ENCODE measurements at regions not wholly inside any gene's neighbourhood (a gene's known extent, or its start where the extent isn't known, plus 50 kb on each side); places are given as distances from the start of the nearest gene placed in this dataset.
"Not testable (repeated sequence)": the region's sequence is repeated elsewhere in the genome, so short reads cannot be mapped to it uniquely, and the experiment has no call there.

DNA sequence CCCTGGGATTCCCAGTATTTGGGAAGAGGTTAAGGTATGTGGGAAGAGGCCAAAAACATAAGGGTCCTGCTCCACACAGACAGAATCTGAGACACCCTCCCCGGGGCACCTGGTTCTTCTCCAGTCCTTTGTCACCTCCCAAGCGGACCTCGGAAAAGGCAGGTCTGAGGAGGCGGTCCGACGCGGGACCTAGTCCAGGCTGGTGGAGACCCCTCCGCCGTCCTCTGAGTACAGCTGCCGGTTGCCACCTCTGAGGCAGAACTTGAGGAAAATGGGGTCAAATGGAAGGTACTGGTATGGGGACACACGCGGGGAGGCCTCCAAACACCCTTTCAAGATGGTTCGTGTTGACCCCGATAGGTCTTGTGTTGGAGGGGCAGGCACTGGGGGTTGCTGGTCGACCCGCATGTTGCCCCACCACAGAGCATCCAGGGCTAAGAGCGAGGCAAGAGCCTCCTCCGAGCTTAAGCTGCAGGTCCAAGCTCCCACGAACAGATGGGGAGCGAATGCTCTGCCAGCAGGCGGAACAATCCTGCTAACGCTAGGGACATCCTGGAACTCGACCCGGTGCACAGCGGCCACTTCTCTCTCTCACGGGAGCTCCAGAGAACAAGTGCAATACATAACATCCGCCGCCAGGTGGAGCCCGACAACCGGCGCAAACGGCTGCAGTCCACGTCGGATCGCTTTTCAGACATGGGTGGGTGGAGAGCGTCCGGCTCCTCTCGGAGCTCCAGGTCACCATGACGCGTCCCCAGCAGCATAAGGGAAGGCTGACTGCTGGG, 559.8 kb downstream of the SPATA31A6 start:
- 34% methylated on average over 40 of the region's 40 CpGs for WGBS
- not testable (repeated sequence) for H3K4me1 ChIP-seq (ENCODE audit: control insufficient read depth in 4 of 4, insufficient read depth in 4 of 4, low read length in 3 of 4); H3K9ac ChIP-seq (ENCODE audit: low read depth in 1 of 2, low read length in 2 of 2); H3K27me3 ChIP-seq (ENCODE audit: control insufficient read depth in 4 of 4, insufficient read depth in 4 of 4, low read length in 3 of 4); H3K9me3 ChIP-seq (ENCODE audit: control insufficient read depth in 4 of 4, low read length in 3 of 4); H3K36me3 ChIP-seq (ENCODE audit: control insufficient read depth in 4 of 4, insufficient read depth in 3 of 4, low read depth in 1 of 4, low read length in 3 of 4); H3K27ac ChIP-seq (ENCODE audit: low read depth in 1 of 2, low read length in 2 of 2)
- peak; percentile 80 for TF ChIP-seq CTCF (IDR thresholded peaks at IDR 0.05; ENCODE audit: low read depth, low read length, missing input control)
- TF ChIP-seq RAD21 (IDR thresholded peaks at IDR 0.05) = peak; percentile 88 to 90
- DNase-seq (ENCODE audit: low spot score) = peak; percentile 68
- peak overlapping the region in 1 of 3 donors; percentile 26 for H3K4me3 ChIP-seq (ENCODE audit: low read depth in 1 of 3, low read length in 3 of 3)

GRCh38 chr9:42757251-42757650, 573.8 kb downstream of the SPATA31A6 start:
- H3K27ac ChIP-seq (ENCODE audit: low read depth in 1 of 2, low read length in 2 of 2); H3K9me3 ChIP-seq (ENCODE audit: control insufficient read depth in 4 of 4, low read length in 3 of 4); H3K27me3 ChIP-seq (ENCODE audit: control insufficient read depth in 4 of 4, insufficient read depth in 4 of 4, low read length in 3 of 4); DNase-seq (ENCODE audit: low spot score); H3K4me1 ChIP-seq (ENCODE audit: control insufficient read depth in 4 of 4, insufficient read depth in 4 of 4, low read length in 3 of 4); H3K4me3 ChIP-seq (ENCODE audit: low read depth in 1 of 3, low read length in 3 of 3); H3K9ac ChIP-seq (ENCODE audit: low read depth in 1 of 2, low read length in 2 of 2); H3K36me3 ChIP-seq (ENCODE audit: control insufficient read depth in 4 of 4, insufficient read depth in 3 of 4, low read depth in 1 of 4, low read length in 3 of 4): not testable (repeated sequence)
- 76% methylated on average over 2 of the region's 2 CpGs for WGBS

DNA sequence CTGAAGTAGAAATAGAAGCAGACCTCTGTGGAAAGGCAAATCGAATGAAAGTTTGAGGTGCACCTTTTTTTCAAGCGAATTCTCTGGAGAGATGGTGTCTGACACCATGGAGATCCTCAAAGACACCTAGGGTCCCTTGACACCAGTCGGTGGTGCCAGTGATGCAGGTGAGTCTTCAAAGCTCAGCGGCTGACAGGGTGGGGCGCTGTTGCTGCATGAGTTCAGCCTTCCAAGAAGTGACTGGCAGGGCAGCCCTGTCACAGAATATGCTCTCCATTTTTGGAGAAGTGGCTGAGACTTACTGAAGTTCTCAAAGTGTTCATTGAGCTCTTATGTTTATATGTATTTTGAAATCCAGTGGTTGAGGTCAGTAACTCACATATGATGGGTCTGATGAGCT, 575.9 kb downstream of the SPATA31A6 start:
- H3K4me1 ChIP-seq (ENCODE audit: control insufficient read depth in 4 of 4, insufficient read depth in 4 of 4, low read length in 3 of 4); H3K9me3 ChIP-seq (ENCODE audit: control insufficient read depth in 4 of 4, low read length in 3 of 4); H3K36me3 ChIP-seq (ENCODE audit: control insufficient read depth in 4 of 4, insufficient read depth in 3 of 4, low read depth in 1 of 4, low read length in 3 of 4); H3K9ac ChIP-seq (ENCODE audit: low read depth in 1 of 2, low read length in 2 of 2); H3K4me3 ChIP-seq (ENCODE audit: low read depth in 1 of 3, low read length in 3 of 3); DNase-seq (ENCODE audit: low spot score); H3K27ac ChIP-seq (ENCODE audit: low read depth in 1 of 2, low read length in 2 of 2); H3K27me3 ChIP-seq (ENCODE audit: control insufficient read depth in 4 of 4, insufficient read depth in 4 of 4, low read length in 3 of 4): not testable (repeated sequence)
- WGBS = 15% methylated on average over 5 of the region's 5 CpGs

- H3K27ac ChIP-seq (ENCODE audit: low read depth in 1 of 2, low read length in 2 of 2); H3K9me3 ChIP-seq (ENCODE audit: control insufficient read depth in 4 of 4, low read length in 3 of 4); DNase-seq (ENCODE audit: low spot score); H3K9ac ChIP-seq (ENCODE audit: low read depth in 1 of 2, low read length in 2 of 2); H3K36me3 ChIP-seq (ENCODE audit: control insufficient read depth in 4 of 4, insufficient read depth in 3 of 4, low read depth in 1 of 4, low read length in 3 of 4); H3K4me1 ChIP-seq (ENCODE audit: control insufficient read depth in 4 of 4, insufficient read depth in 4 of 4, low read length in 3 of 4); H3K27me3 ChIP-seq (ENCODE audit: control insufficient read depth in 4 of 4, insufficient read depth in 4 of 4, low read length in 3 of 4); H3K4me3 ChIP-seq (ENCODE audit: low read depth in 1 of 3, low read length in 3 of 3): not testable (repeated sequence)
- 62% methylated on average over 4 of the region's 4 CpGs for WGBS
Measured at GRCh38 chr9:42782201-42782600, 598.7 kb downstream of the SPATA31A6 start.

DNA sequence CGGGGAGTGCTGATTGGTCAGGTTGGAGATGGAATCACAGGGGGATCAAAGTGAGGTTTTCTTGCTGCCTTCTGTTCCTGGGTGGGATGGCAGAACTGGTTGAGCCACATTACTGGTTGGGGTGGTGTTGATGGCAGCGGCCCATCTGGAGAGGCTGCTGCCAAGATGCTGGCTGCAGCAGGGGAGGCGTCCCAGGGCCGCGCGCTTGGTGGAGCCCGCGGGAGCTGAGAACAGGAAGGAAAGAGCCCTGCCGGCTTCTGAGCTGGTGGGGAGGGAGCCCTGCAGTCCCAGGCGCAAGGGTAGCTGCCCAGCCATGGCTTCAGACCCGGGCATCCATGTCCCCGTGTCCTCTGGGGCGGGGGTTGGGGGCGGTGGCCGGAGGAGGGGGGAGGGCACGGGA, 609.3 kb downstream of the SPATA31A6 start:
- H3K4me3 ChIP-seq (ENCODE audit: low read depth in 1 of 3, low read length in 3 of 3); DNase-seq (ENCODE audit: low spot score); H3K4me1 ChIP-seq (ENCODE audit: control insufficient read depth in 4 of 4, insufficient read depth in 4 of 4, low read length in 3 of 4); H3K27me3 ChIP-seq (ENCODE audit: control insufficient read depth in 4 of 4, insufficient read depth in 4 of 4, low read length in 3 of 4); H3K27ac ChIP-seq (ENCODE audit: low read depth in 1 of 2, low read length in 2 of 2); H3K36me3 ChIP-seq (ENCODE audit: control insufficient read depth in 4 of 4, insufficient read depth in 3 of 4, low read depth in 1 of 4, low read length in 3 of 4); H3K9me3 ChIP-seq (ENCODE audit: control insufficient read depth in 4 of 4, low read length in 3 of 4); H3K9ac ChIP-seq (ENCODE audit: low read depth in 1 of 2, low read length in 2 of 2): not testable (repeated sequence)
- 55% methylated on average over 16 of the region's 16 CpGs for WGBS
